ENCODE measurements at regions not wholly inside any gene's neighbourhood (a gene's known extent, or its start where the extent isn't known, plus 50 kb on each side); places are given as distances from the start of the nearest gene placed in this dataset.

- no peaks in the 10 kb centered on the region for H3K9me2 ChIP-seq
- WGBS (ENCODE audit: low lambda C conversion rate) = 2% methylated on average over 3 of the region's 3 CpGs
- ChIA-PET CTCF (no interaction called here), POLR2A (no interaction called here)
- no peaks in the 10 kb centered on the region for H3K9me3 ChIP-seq
- no peaks in the 10 kb centered on the region for H3K79me2 ChIP-seq (ENCODE audit: insufficient read depth)
- no peaks in the 10 kb centered on the region for H3K27me3 ChIP-seq (ENCODE audit: insufficient read depth)
- H3K4me3 ChIP-seq (ENCODE audit: low read depth in 2 of 2, low read length in 1 of 2) = no peak overlapping the region
- DNase-seq = no peak
- H3K9ac ChIP-seq = no peak overlapping the region
- no peak overlapping the region for H3K4me2 ChIP-seq
- H3K4me1 ChIP-seq (ENCODE audit: control insufficient read depth in 1 of 2, insufficient read depth in 2 of 2, low read depth in 1 of 2, low read length in 1 of 2) = no peaks in the 10 kb centered on the region
- H3K27ac ChIP-seq (ENCODE audit: low read depth in 2 of 2, low read length in 1 of 2) = no peak overlapping the region
- no peaks in the 10 kb centered on the region for H3F3A ChIP-seq (replicated peaks; ENCODE audit: insufficient read depth)
- H3K36me3 ChIP-seq (replicated peaks in 1 of 2; ENCODE audit: control insufficient read depth in 1 of 2, insufficient read depth in 2 of 2, low read length in 1 of 2) = no peaks in the 10 kb centered on the region
- H4K20me1 ChIP-seq (ENCODE audit: insufficient read depth) = no peaks in the 10 kb centered on the region
- no peak for TF ChIP-seq EZH2phosphoT487 (IDR thresholded peaks at IDR 0.05; ENCODE audit: borderline replicate concordance, low read depth)
- TF ChIP-seq NRF1 (IDR thresholded peaks at IDR 0.05; ENCODE audit: low read depth, low read length) = no peak
- TF ChIP-seq MAX (IDR thresholded peaks at IDR 0.05; ENCODE audit: low read depth) = no peak
- no peak for TF ChIP-seq REST (IDR thresholded peaks at IDR 0.05; ENCODE audit: low read depth, low read length)
- TF ChIP-seq USF2 (IDR thresholded peaks at IDR 0.05; ENCODE audit: borderline replicate concordance, low read depth, low read length) = no peak
- no peak for TF ChIP-seq EP300 (IDR thresholded peaks at IDR 0.05; ENCODE audit: borderline replicate concordance in 1 of 2, low read depth in 1 of 2, low read length in 1 of 2)
- no peak for TF ChIP-seq USF1 (IDR thresholded peaks at IDR 0.05; ENCODE audit: borderline replicate concordance, low read depth)
- no peak for TF ChIP-seq RCOR1 (IDR thresholded peaks at IDR 0.05; ENCODE audit: low read length)
- TF ChIP-seq YY1 (IDR thresholded peaks at IDR 0.05; ENCODE audit: low read depth) = no peak
- H2AFZ ChIP-seq (ENCODE audit: low read depth) = no peak overlapping the region
These were observed 151.8 kb upstream of the CADM2 start for GRCh38 chr3:84806958-84807357.

GRCh38 chr3:84820126-84820525, 138.7 kb upstream of the CADM2 start:
- TF ChIP-seq TCF12 (IDR thresholded peaks at IDR 0.05) = no peak
- TF ChIP-seq SIN3A (IDR thresholded peaks at IDR 0.05; ENCODE audit: borderline replicate concordance, low read depth, low read length) = no peak
- no peak for TF ChIP-seq RXRA (IDR thresholded peaks at IDR 0.05; ENCODE audit: borderline replicate concordance, low read depth)
- no peak for TF ChIP-seq FOXJ3 (CRISPR knock-in tag; IDR thresholded peaks at IDR 0.05)
- no peak for TF ChIP-seq FOXM1 (IDR thresholded peaks at IDR 0.05; ENCODE audit: low read depth)
- TF ChIP-seq YY1 (IDR thresholded peaks at IDR 0.05; ENCODE audit: low read depth) = no peak
- TF ChIP-seq TAF1 (IDR thresholded peaks at IDR 0.05; ENCODE audit: borderline replicate concordance, low read depth, low read length) = no peak
- TF ChIP-seq EZH2phosphoT487 (IDR thresholded peaks at IDR 0.05; ENCODE audit: borderline replicate concordance, low read depth) = no peak
- no peak for TF ChIP-seq NFIC (IDR thresholded peaks at IDR 0.05; ENCODE audit: borderline replicate concordance)
- no peak for TF ChIP-seq MXI1 (IDR thresholded peaks at IDR 0.05; ENCODE audit: low read depth, low read length)
- Histone ChIP-seq H3K27me3 (ENCODE audit: insufficient read depth) (no peaks in the 10 kb centered on the region), H3K9me2 (no peaks in the 10 kb centered on the region), H3K27ac (ENCODE audit: low read depth in 2 of 2, low read length in 1 of 2) (no peak overlapping the region), H3K4me2 (no peak overlapping the region), H3K79me2 (ENCODE audit: insufficient read depth) (no peaks in the 10 kb centered on the region), H3F3A (replicated peaks; ENCODE audit: insufficient read depth) (no peaks in the 10 kb centered on the region), H2AFZ (ENCODE audit: low read depth) (no peak overlapping the region), H3K36me3 (replicated peaks in 1 of 2; ENCODE audit: control insufficient read depth in 1 of 2, insufficient read depth in 2 of 2, low read length in 1 of 2) (no peaks in the 10 kb centered on the region), H3K9ac (no peak overlapping the region), H3K4me1 (ENCODE audit: control insufficient read depth in 1 of 2, insufficient read depth in 2 of 2, low read depth in 1 of 2, low read length in 1 of 2) (no peaks in the 10 kb centered on the region), H3K9me3 (no peaks in the 10 kb centered on the region), H3K4me3 (ENCODE audit: low read depth in 2 of 2, low read length in 1 of 2) (no peak overlapping the region), H4K20me1 (ENCODE audit: insufficient read depth) (no peaks in the 10 kb centered on the region)
- ChIA-PET CTCF (no interaction called here), POLR2A (no interaction called here)
- DNase-seq = no peak
- WGBS (ENCODE audit: low lambda C conversion rate) = 3% methylated on average over 2 of the region's 2 CpGs
